ENCODE measurements at regions not wholly inside any gene's neighbourhood (a gene's known extent, or its start where the extent isn't known, plus 50 kb on each side); places are given as distances from the start of the nearest gene placed in this dataset.

GRCh38 chr20:40915756-40916155 lies 112.9 kb upstream of the TOP1 start:
- Histone ChIP-seq H3K27ac (ENCODE audit: low read depth, low read length) (no peak overlapping the region), H3K36me3 (ENCODE audit: insufficient read depth, low read length) (no peaks in the 10 kb centered on the region), H3K4me3 (ENCODE audit: low read length) (no peak overlapping the region), H3K9me3 (ENCODE audit: insufficient read depth, low read depth, low read length) (no peaks in the 10 kb centered on the region), H3K27me3 (ENCODE audit: insufficient read depth, low read length) (no peaks in the 10 kb centered on the region), H3K4me1 (ENCODE audit: insufficient read depth, low read length) (no peaks in the 10 kb centered on the region), H3K9ac (ENCODE audit: low read depth, low read length) (no peak overlapping the region)
- WGBS = 92% methylated on average over 3 of the region's 3 CpGs

- H3K9ac ChIP-seq (ENCODE audit: low read depth, low read length) = no peak overlapping the region
- 91% methylated on average over 1 of the region's 1 CpG for WGBS
- no peaks in the 10 kb centered on the region for H3K4me1 ChIP-seq (ENCODE audit: insufficient read depth, low read length)
- no peaks in the 10 kb centered on the region for H3K36me3 ChIP-seq (ENCODE audit: insufficient read depth, low read length)
- no peak overlapping the region for H3K4me3 ChIP-seq (ENCODE audit: low read length)
- no peaks in the 10 kb centered on the region for H3K9me3 ChIP-seq (ENCODE audit: insufficient read depth, low read depth, low read length)
- H3K27ac ChIP-seq (ENCODE audit: low read depth, low read length) = no peak overlapping the region
- no peaks in the 10 kb centered on the region for H3K27me3 ChIP-seq (ENCODE audit: insufficient read depth, low read length)
Measured at GRCh38 chr20:40916276-40916675, 112.3 kb upstream of the TOP1 start.

- Histone ChIP-seq H3K27ac (ENCODE audit: low read depth, low read length) (no peak overlapping the region), H3K36me3 (ENCODE audit: insufficient read depth, low read length) (no peaks in the 10 kb centered on the region), H3K4me1 (ENCODE audit: insufficient read depth, low read length) (no peaks in the 10 kb centered on the region), H3K27me3 (ENCODE audit: insufficient read depth, low read length) (no peaks in the 10 kb centered on the region), H3K9ac (ENCODE audit: low read depth, low read length) (no peak overlapping the region), H3K9me3 (ENCODE audit: insufficient read depth, low read depth, low read length) (no peaks in the 10 kb centered on the region), H3K4me3 (ENCODE audit: low read length) (no peak overlapping the region)
- WGBS = 88% methylated on average over 2 of the region's 2 CpGs
Measured at GRCh38 chr20:40920291-40920690, 108.3 kb upstream of the TOP1 start.

GRCh38 chr20:40922865-40923264 lies 105.8 kb upstream of the TOP1 start:
- no peaks in the 10 kb centered on the region for H3K9me3 ChIP-seq (ENCODE audit: insufficient read depth, low read depth, low read length)
- H3K27me3 ChIP-seq (ENCODE audit: insufficient read depth, low read length) = no peaks in the 10 kb centered on the region
- H3K36me3 ChIP-seq (ENCODE audit: insufficient read depth, low read length) = no peaks in the 10 kb centered on the region
- no peak overlapping the region for H3K4me3 ChIP-seq (ENCODE audit: low read length)
- H3K27ac ChIP-seq (ENCODE audit: low read depth, low read length) = no peak overlapping the region
- H3K9ac ChIP-seq (ENCODE audit: low read depth, low read length) = no peak overlapping the region
- no peaks in the 10 kb centered on the region for H3K4me1 ChIP-seq (ENCODE audit: insufficient read depth, low read length)
- 79% methylated on average over 3 of the region's 3 CpGs for WGBS

GRCh38 chr20:40925829-40926510 lies 102.7 kb upstream of the TOP1 start:
- no peak overlapping the region for H3K9ac ChIP-seq (ENCODE audit: low read depth, low read length)
- H3K27ac ChIP-seq (ENCODE audit: low read depth, low read length) = no peak overlapping the region
- no peaks in the 10 kb centered on the region for H3K36me3 ChIP-seq (ENCODE audit: insufficient read depth, low read length)
- 95% methylated on average over 4 of the region's 4 CpGs for WGBS
- no peaks in the 10 kb centered on the region for H3K9me3 ChIP-seq (ENCODE audit: insufficient read depth, low read depth, low read length)
- no peaks in the 10 kb centered on the region for H3K4me1 ChIP-seq (ENCODE audit: insufficient read depth, low read length)
- H3K4me3 ChIP-seq (ENCODE audit: low read length) = no peak overlapping the region
- H3K27me3 ChIP-seq (ENCODE audit: insufficient read depth, low read length) = no peaks in the 10 kb centered on the region

GRCh38 chr20:40926928-40927327 lies 101.7 kb upstream of the TOP1 start:
- Histone ChIP-seq H3K4me3 (ENCODE audit: low read length) (no peak overlapping the region), H3K36me3 (ENCODE audit: insufficient read depth, low read length) (no peaks in the 10 kb centered on the region), H3K27ac (ENCODE audit: low read depth, low read length) (no peak overlapping the region), H3K9ac (ENCODE audit: low read depth, low read length) (no peak overlapping the region), H3K27me3 (ENCODE audit: insufficient read depth, low read length) (no peaks in the 10 kb centered on the region), H3K9me3 (ENCODE audit: insufficient read depth, low read depth, low read length) (no peaks in the 10 kb centered on the region), H3K4me1 (ENCODE audit: insufficient read depth, low read length) (no peaks in the 10 kb centered on the region)
- WGBS = 94% methylated on average over 2 of the region's 2 CpGs

- H3K27ac ChIP-seq (ENCODE audit: low read depth, low read length) = no peak overlapping the region
- no peaks in the 10 kb centered on the region for H3K27me3 ChIP-seq (ENCODE audit: insufficient read depth, low read length)
- H3K36me3 ChIP-seq (ENCODE audit: insufficient read depth, low read length) = no peaks in the 10 kb centered on the region
- no peak overlapping the region for H3K4me3 ChIP-seq (ENCODE audit: low read length)
- H3K9me3 ChIP-seq (ENCODE audit: insufficient read depth, low read depth, low read length) = no peaks in the 10 kb centered on the region
- no peaks in the 10 kb centered on the region for H3K4me1 ChIP-seq (ENCODE audit: insufficient read depth, low read length)
- WGBS = 91% methylated on average over 1 of the region's 1 CpG
- H3K9ac ChIP-seq (ENCODE audit: low read depth, low read length) = no peak overlapping the region
Measured at GRCh38 chr20:40930561-40930960, 98.1 kb upstream of the TOP1 start.

- no peak overlapping the region for H3K27ac ChIP-seq (ENCODE audit: low read depth, low read length)
- no peak overlapping the region for H3K4me3 ChIP-seq (ENCODE audit: low read length)
- H3K36me3 ChIP-seq (ENCODE audit: insufficient read depth, low read length) = no peaks in the 10 kb centered on the region
- 92% methylated on average over 4 of the region's 4 CpGs for WGBS
- H3K27me3 ChIP-seq (ENCODE audit: insufficient read depth, low read length) = no peaks in the 10 kb centered on the region
- no peaks in the 10 kb centered on the region for H3K4me1 ChIP-seq (ENCODE audit: insufficient read depth, low read length)
- H3K9me3 ChIP-seq (ENCODE audit: insufficient read depth, low read depth, low read length) = no peaks in the 10 kb centered on the region
- no peak overlapping the region for H3K9ac ChIP-seq (ENCODE audit: low read depth, low read length)
Measured at GRCh38 chr20:40931410-40932044, 97.1 kb upstream of the TOP1 start.

- Histone ChIP-seq H3K4me1 (ENCODE audit: insufficient read depth, low read length) (no peaks in the 10 kb centered on the region), H3K36me3 (ENCODE audit: insufficient read depth, low read length) (no peaks in the 10 kb centered on the region), H3K9me3 (ENCODE audit: insufficient read depth, low read depth, low read length) (no peaks in the 10 kb centered on the region), H3K4me3 (ENCODE audit: low read length) (no peak overlapping the region), H3K27me3 (ENCODE audit: insufficient read depth, low read length) (no peaks in the 10 kb centered on the region), H3K27ac (ENCODE audit: low read depth, low read length) (no peak overlapping the region), H3K9ac (ENCODE audit: low read depth, low read length) (no peak overlapping the region)
- WGBS = 83% methylated on average over 1 of the region's 1 CpG
Measured at GRCh38 chr20:40932436-40932835, 96.2 kb upstream of the TOP1 start.

- no peak overlapping the region for H3K27ac ChIP-seq (ENCODE audit: low read depth, low read length)
- no peaks in the 10 kb centered on the region for H3K9me3 ChIP-seq (ENCODE audit: insufficient read depth, low read depth, low read length)
- H3K9ac ChIP-seq (ENCODE audit: low read depth, low read length) = no peak overlapping the region
- WGBS = 100% methylated on average over 1 of the region's 1 CpG
- H3K36me3 ChIP-seq (ENCODE audit: insufficient read depth, low read length) = no peaks in the 10 kb centered on the region
- H3K4me3 ChIP-seq (ENCODE audit: low read length) = no peak overlapping the region
- H3K27me3 ChIP-seq (ENCODE audit: insufficient read depth, low read length) = no peaks in the 10 kb centered on the region
- no peaks in the 10 kb centered on the region for H3K4me1 ChIP-seq (ENCODE audit: insufficient read depth, low read length)
Measured at GRCh38 chr20:40933758-40934157, 94.9 kb upstream of the TOP1 start.

- Histone ChIP-seq H3K4me1 (ENCODE audit: insufficient read depth, low read length) (no peaks in the 10 kb centered on the region), H3K27ac (ENCODE audit: low read depth, low read length) (no peak overlapping the region), H3K36me3 (ENCODE audit: insufficient read depth, low read length) (no peaks in the 10 kb centered on the region), H3K9ac (ENCODE audit: low read depth, low read length) (no peak overlapping the region), H3K27me3 (ENCODE audit: insufficient read depth, low read length) (no peaks in the 10 kb centered on the region), H3K4me3 (ENCODE audit: low read length) (no peak overlapping the region), H3K9me3 (ENCODE audit: insufficient read depth, low read depth, low read length) (no peaks in the 10 kb centered on the region)
- WGBS = 80% methylated on average over 4 of the region's 4 CpGs
Measured at GRCh38 chr20:40938020-40938419, 90.6 kb upstream of the TOP1 start.

GRCh38 chr20:40939667-40940066 lies 89.0 kb upstream of the TOP1 start:
- no peak overlapping the region for H3K4me3 ChIP-seq (ENCODE audit: low read length)
- no peaks in the 10 kb centered on the region for H3K9me3 ChIP-seq (ENCODE audit: insufficient read depth, low read depth, low read length)
- no peak overlapping the region for H3K27ac ChIP-seq (ENCODE audit: low read depth, low read length)
- H3K9ac ChIP-seq (ENCODE audit: low read depth, low read length) = no peak overlapping the region
- WGBS = 96% methylated on average over 5 of the region's 5 CpGs
- H3K4me1 ChIP-seq (ENCODE audit: insufficient read depth, low read length) = no peaks in the 10 kb centered on the region
- H3K36me3 ChIP-seq (ENCODE audit: insufficient read depth, low read length) = no peaks in the 10 kb centered on the region
- H3K27me3 ChIP-seq (ENCODE audit: insufficient read depth, low read length) = no peaks in the 10 kb centered on the region
